Neural crest cell (in vitro differentiated cells): ENCODE measurements at regions not wholly inside any gene's neighbourhood (a gene's known extent, or its start where the extent isn't known, plus 50 kb on each side); places are given as distances from the start of the nearest gene placed in this dataset.
"Not testable (repeated sequence)": the region's sequence is repeated elsewhere in the genome, so short reads cannot be mapped to it uniquely, and the experiment has no call there.

Experiments used
- DNase-seq: peaks from one replicate; pipeline ENCODE4 v3.0.0; 2021; ENCODE audit warnings: low read depth, mixed read lengths, low spot score
- H3K27ac Mint-ChIP-seq: one replicate; pipeline ENCODE4 v1.8.0; 2021; ENCODE audit warnings: mild to moderate bottlenecking, mixed read lengths; ENCODE audit not compliant: unreplicated experiment
- H3K27me3 Mint-ChIP-seq: 2 replicates; pipeline ENCODE4 v1.8.0; 2021; ENCODE audit warnings: low read depth, mild to moderate bottlenecking, mixed read lengths
- H3K36me3 Mint-ChIP-seq: 2 replicates; pipeline ENCODE4 v1.8.0; 2021; ENCODE audit warnings: low read depth, mild to moderate bottlenecking, mixed read lengths
- H3K4me1 Mint-ChIP-seq: 2 replicates; pipeline ENCODE4 v1.8.0; 2021; ENCODE audit warnings: mixed read lengths
- H3K4me3 Mint-ChIP-seq: one replicate; pipeline ENCODE4 v1.8.0; 2021; ENCODE audit warnings: mild to moderate bottlenecking, mixed read lengths
- H3K9me3 Mint-ChIP-seq: 2 replicates; pipeline ENCODE4 v1.8.0; 2021; ENCODE audit warnings: mixed read lengths
- CTCF ChIP-seq: fragments of 200-600 bp; sonication (generic); conservative IDR thresholded peaks from 2 replicates; pipeline ENCODE4 v1.5.0; 2021; ENCODE audit warnings: antibody characterized with exemption, mild to moderate bottlenecking

GRCh38 chr10:100632027-100632426, 96.3 kb downstream of the HIF1AN start:
- H3K9me3 Mint-ChIP-seq = no peaks in the 10 kb centered on the region
- TF ChIP-seq CTCF = no peak
- peaks cover 34% of the 10 kb centered on the region for H3K27me3 Mint-ChIP-seq
- H3K4me1 Mint-ChIP-seq = no peaks in the 10 kb centered on the region
- DNase-seq = no peak
- no peak overlapping the region for H3K4me3 Mint-ChIP-seq
- H3K36me3 Mint-ChIP-seq = no peaks in the 10 kb centered on the region
- H3K27ac Mint-ChIP-seq = no peak overlapping the region

GRCh38 chr10:100634034-100634433, 98.3 kb downstream of the HIF1AN start:
- Mint-ChIP-seq H3K9me3 (no peaks in the 10 kb centered on the region), H3K4me3 (no peak overlapping the region), H3K27me3 (peaks cover 47% of the 10 kb centered on the region), H3K4me1 (peaks cover 8% of the 10 kb centered on the region), H3K36me3 (no peaks in the 10 kb centered on the region), H3K27ac (no peak overlapping the region)
- no peak for DNase-seq
- no peak for TF ChIP-seq CTCF

DNA sequence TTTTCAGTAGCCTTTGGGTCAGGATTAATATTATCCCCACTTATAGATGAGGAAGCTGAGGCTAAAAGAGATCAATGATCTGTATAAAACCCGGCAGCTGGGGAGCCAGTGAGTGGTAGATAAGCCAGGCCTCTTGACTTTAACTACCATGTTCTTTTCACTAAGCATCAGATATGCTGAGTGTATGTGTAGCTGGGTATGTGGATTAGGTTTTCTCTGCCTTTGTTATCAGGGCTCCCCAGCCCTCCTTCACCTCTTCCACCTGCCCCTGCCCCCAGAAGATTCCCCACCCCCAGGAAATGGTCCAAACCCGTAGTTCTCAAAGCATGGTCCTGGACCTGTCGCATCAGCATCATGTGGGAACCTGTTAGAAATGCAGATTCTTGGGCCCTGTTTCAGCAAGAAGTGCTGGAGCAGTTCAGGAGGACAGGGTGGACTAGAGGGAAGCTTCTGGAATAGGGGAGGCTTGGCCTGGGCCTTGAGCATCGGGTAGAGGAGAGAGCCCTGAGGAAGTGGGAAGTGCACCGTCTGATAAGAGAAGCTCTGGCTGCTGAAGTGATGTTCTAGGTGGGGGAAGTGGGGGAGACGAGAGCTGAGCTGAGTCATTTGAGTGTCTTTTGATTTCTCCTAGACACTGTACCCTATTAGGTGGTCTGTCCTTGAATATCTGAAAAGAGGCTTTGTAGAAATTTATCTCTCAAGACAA, 101.3 kb downstream of the HIF1AN start:
- Mint-ChIP-seq H3K27me3 (peaks cover 75% of the 10 kb centered on the region), H3K4me3 (no peak overlapping the region), H3K9me3 (no peaks in the 10 kb centered on the region), H3K27ac (no peak overlapping the region), H3K36me3 (no peaks in the 10 kb centered on the region), H3K4me1 (peaks cover 8% of the 10 kb centered on the region)
- TF ChIP-seq CTCF = no peak
- no peak for DNase-seq

DNA sequence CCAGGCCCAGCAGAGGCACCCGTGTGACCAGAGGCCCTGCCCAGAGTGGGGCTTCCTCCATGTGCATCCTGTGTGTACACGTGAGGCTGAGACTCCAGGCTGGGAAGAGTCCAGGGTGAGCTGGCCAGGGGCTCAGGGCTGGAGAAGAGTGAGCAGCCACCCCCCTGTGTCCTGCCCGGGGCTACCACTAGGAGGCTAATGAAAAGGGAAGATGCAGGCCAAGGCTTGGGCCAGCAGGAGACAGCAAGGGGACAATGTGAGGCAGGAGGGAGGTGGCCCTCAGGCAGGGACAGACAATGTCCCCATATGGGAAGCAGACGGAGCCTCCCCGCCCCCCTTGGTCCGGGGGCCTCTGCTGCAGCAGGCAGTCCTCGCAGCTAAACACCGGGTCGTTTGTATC, 102.0 kb downstream of the HIF1AN start:
- H3K9me3 Mint-ChIP-seq = no peaks in the 10 kb centered on the region
- TF ChIP-seq CTCF = peak; percentile 66
- DNase-seq = peak; percentile 69
- no peak overlapping the region for H3K4me3 Mint-ChIP-seq
- peaks cover 80% of the 10 kb centered on the region for H3K27me3 Mint-ChIP-seq
- H3K36me3 Mint-ChIP-seq = no peaks in the 10 kb centered on the region
- H3K4me1 Mint-ChIP-seq = peaks cover 8% of the 10 kb centered on the region
- no peak overlapping the region for H3K27ac Mint-ChIP-seq

GRCh38 chr10:100638969-100639368, 103.2 kb downstream of the HIF1AN start:
- not testable (repeated sequence) for H3K9me3 Mint-ChIP-seq, H3K4me1 Mint-ChIP-seq, H3K36me3 Mint-ChIP-seq, DNase-seq, H3K4me3 Mint-ChIP-seq, H3K27ac Mint-ChIP-seq
- H3K27me3 Mint-ChIP-seq = peaks cover 85% of the 10 kb centered on the region

DNA sequence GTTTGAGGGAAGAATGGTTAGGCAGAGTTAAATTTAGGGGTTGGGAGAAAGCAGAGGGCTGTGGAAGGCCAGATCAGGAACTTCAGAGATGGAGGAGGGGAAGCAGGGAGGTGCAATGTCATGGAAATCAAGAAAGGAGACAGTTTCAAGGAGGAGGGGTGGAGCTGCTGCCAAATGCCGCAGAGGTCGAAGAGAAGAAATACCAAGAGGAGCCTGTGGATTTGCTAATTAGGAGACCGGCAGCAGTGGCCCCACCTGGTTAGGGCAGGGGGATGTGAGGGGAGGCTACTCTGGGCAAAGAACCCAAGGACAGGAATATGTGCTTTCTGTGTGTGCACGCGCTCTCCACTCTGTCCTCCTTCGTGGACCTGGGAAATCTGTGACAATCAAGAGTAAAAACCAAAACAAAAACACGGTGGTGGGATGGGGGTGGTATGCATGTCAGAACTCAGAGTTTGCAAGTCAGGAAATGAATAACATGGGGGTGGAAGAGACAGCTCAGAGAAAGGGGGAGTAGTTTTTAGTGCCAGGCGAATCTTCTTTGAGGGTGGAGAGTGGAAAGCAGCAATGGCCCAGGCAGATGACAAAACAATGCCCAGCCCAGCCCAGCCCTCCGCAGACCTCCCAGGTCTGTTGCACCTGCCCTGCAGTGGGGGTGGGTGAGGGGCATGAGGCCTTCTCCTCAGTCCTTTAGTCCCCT, 102.9 kb upstream of the PAX2 start:
- Mint-ChIP-seq H3K4me3 (no peak overlapping the region), H3K27me3 (peaks cover 97% of the 10 kb centered on the region), H3K9me3 (no peaks in the 10 kb centered on the region), H3K36me3 (no peaks in the 10 kb centered on the region), H3K27ac (no peak overlapping the region), H3K4me1 (peaks cover 8% of the 10 kb centered on the region)
- no peak for TF ChIP-seq CTCF
- DNase-seq = no peak
